NCI-H2107 treated with DMSO at 0.1 percent for 48 hours (cell line): ENCODE measurements at regions not wholly inside any gene's neighbourhood (a gene's known extent, or its start where the extent isn't known, plus 50 kb on each side); places are given as distances from the start of the nearest gene placed in this dataset.
A peak's percentile ranks its signal among the peaks of the same experiment; 100 is the strongest.

ENCODE experiments used
- DNase-seq: peaks from one replicate; lab custom pipeline; 2025; ENCODE audit not compliant: unreplicated experiment; lab: John Stamatoyannopoulos, UW

GRCh38 chr2:133837441-133838094 lies 269.3 kb upstream of the NCKAP5 start:
- no peak for DNase-seq

- DNase-seq = no peak
Observed at GRCh38 chr2:133838642-133839365, 270.5 kb upstream of the NCKAP5 start.

- DNase-seq = no peak
Observed at GRCh38 chr2:133839677-133840076, 271.4 kb upstream of the NCKAP5 start.

- no peak for DNase-seq
Observed at GRCh38 chr2:133840761-133841160, 272.5 kb upstream of the NCKAP5 start.

GRCh38 chr2:133841900-133842299 lies 273.6 kb upstream of the NCKAP5 start:
- DNase-seq = no peak

- DNase-seq = no peak
Observed at GRCh38 chr2:133842446-133842845, 274.2 kb upstream of the NCKAP5 start.

GRCh38 chr2:133843091-133843490 lies 274.8 kb upstream of the NCKAP5 start:
- no peak for DNase-seq

- no peak for DNase-seq
Observed at GRCh38 chr2:133843551-133843950, 275.3 kb upstream of the NCKAP5 start.

GRCh38 chr2:133844214-133844892 lies 276.1 kb upstream of the NCKAP5 start:
- peak; percentile 9 for DNase-seq

GRCh38 chr2:133846476-133846875 lies 278.2 kb upstream of the NCKAP5 start:
- no peak for DNase-seq

GRCh38 chr2:133847591-133847990 lies 279.3 kb upstream of the NCKAP5 start:
- no peak for DNase-seq

GRCh38 chr2:133848111-133848649 lies 279.9 kb upstream of the NCKAP5 start:
- DNase-seq = no peak

- no peak for DNase-seq
Observed at GRCh38 chr2:133849341-133849740, 281.1 kb upstream of the NCKAP5 start.

- no peak for DNase-seq
Observed at GRCh38 chr2:133854603-133855200, 286.4 kb upstream of the NCKAP5 start.

GRCh38 chr2:133855526-133855925 lies 287.3 kb upstream of the NCKAP5 start:
- DNase-seq = no peak

GRCh38 chr2:133856678-133857077 lies 288.4 kb upstream of the NCKAP5 start:
- DNase-seq = no peak

GRCh38 chr2:133859578-133859977 lies 291.3 kb upstream of the NCKAP5 start:
- DNase-seq = no peak

GRCh38 chr2:133862400-133862977 lies 294.2 kb upstream of the NCKAP5 start:
- no peak for DNase-seq

GRCh38 chr2:133863106-133863800 lies 295.0 kb upstream of the NCKAP5 start:
- DNase-seq = no peak

GRCh38 chr2:133865141-133865540 lies 296.9 kb upstream of the NCKAP5 start:
- DNase-seq = no peak

- DNase-seq = no peak
Observed at GRCh38 chr2:133867166-133867565, 298.9 kb upstream of the NCKAP5 start.
